OCI-LY3 (cell line): ENCODE measurements at regions not wholly inside any gene's neighbourhood (a gene's known extent, or its start where the extent isn't known, plus 50 kb on each side); places are given as distances from the start of the nearest gene placed in this dataset.

Source experiments
- CTCF ChIP-seq: fragments of 200-600, 300-600 bp; sonication (generic); IDR thresholded peaks from 2 replicates; pipeline ENCODE4 v1.5.1; 2014; ENCODE audit warnings: antibody characterized with exemption, low read length, low read depth
- EZH2phosphoT487 ChIP-seq: fragments of 200-600 bp; shearing (Covaris generic); IDR thresholded peaks from 2 replicates; pipeline ENCODE4 v1.6.1; 2018; ENCODE audit warnings: antibody characterized with exemption, mixed run types, low read depth

- TF ChIP-seq CTCF (no peak), EZH2phosphoT487 (no peak)
Measured at GRCh38 chr4:66023061-66023460, 352.8 kb upstream of the EPHA5 start.
